GM21717 (cell line): ENCODE measurements at regions not wholly inside any gene's neighbourhood (a gene's known extent, or its start where the extent isn't known, plus 50 kb on each side); places are given as distances from the start of the nearest gene placed in this dataset.

Experiments used
- ATAC-seq: cut with Tn5 transposase; IDR thresholded peaks from one replicate; pipeline ENCODE4 v1.9.1; 2021; ENCODE audit warnings: mild to moderate bottlenecking, moderate library complexity; ENCODE audit not compliant: unreplicated experiment

GRCh38 chr21:35768187-35768586 is 292.1 kb downstream of the SETD4 start:
- ATAC-seq = no peak

- no peak for ATAC-seq
These were observed 295.7 kb downstream of the SETD4 start for GRCh38 chr21:35764586-35764985.

GRCh38 chr21:35764077-35764476 is 296.2 kb downstream of the SETD4 start:
- ATAC-seq = no peak

- ATAC-seq = no peak
These were observed 305.7 kb downstream of the SETD4 start for GRCh38 chr21:35754583-35754982.

GRCh38 chr21:35753308-35753707 is 307.0 kb downstream of the SETD4 start:
- no peak for ATAC-seq

GRCh38 chr21:35751171-35751570 is 309.2 kb downstream of the SETD4 start:
- no peak for ATAC-seq

GRCh38 chr21:35749904-35750303 is 310.4 kb downstream of the SETD4 start:
- no peak for ATAC-seq

GRCh38 chr21:35748678-35749314 is 311.5 kb downstream of the SETD4 start:
- no peak for ATAC-seq

- ATAC-seq = no peak
These were observed 316.8 kb downstream of the SETD4 start for GRCh38 chr21:35743571-35743970.

- ATAC-seq = no peak
These were observed 321.9 kb downstream of the SETD4 start for GRCh38 chr21:35738347-35738961.

- no peak for ATAC-seq
These were observed 322.4 kb downstream of the SETD4 start for GRCh38 chr21:35737899-35738346.

GRCh38 chr21:35737449-35737848 is 322.9 kb downstream of the SETD4 start:
- ATAC-seq = no peak

GRCh38 chr21:35732788-35733187 is 327.5 kb downstream of the SETD4 start:
- ATAC-seq = no peak

- no peak for ATAC-seq
These were observed 330.0 kb downstream of the SETD4 start for GRCh38 chr21:35730325-35730724.

GRCh38 chr21:35727830-35728229 is 332.5 kb downstream of the SETD4 start:
- ATAC-seq = no peak

- no peak for ATAC-seq
These were observed 336.2 kb downstream of the SETD4 start for GRCh38 chr21:35724156-35724555.

- ATAC-seq = no peak
These were observed 338.6 kb downstream of the SETD4 start for GRCh38 chr21:35721701-35722100.

GRCh38 chr21:35720208-35720731 is 340.1 kb downstream of the SETD4 start:
- no peak for ATAC-seq

GRCh38 chr21:35719080-35719479 is 341.2 kb downstream of the SETD4 start:
- ATAC-seq = no peak

- ATAC-seq = no peak
These were observed 343.3 kb downstream of the SETD4 start for GRCh38 chr21:35716876-35717565.

- ATAC-seq = no peak
These were observed 346.4 kb downstream of the SETD4 start for GRCh38 chr21:35713914-35714313.

GRCh38 chr21:35711661-35712060 is 348.7 kb downstream of the SETD4 start:
- ATAC-seq = no peak
